GM21825 (cell line): ENCODE measurements at regions not wholly inside any gene's neighbourhood (a gene's known extent, or its start where the extent isn't known, plus 50 kb on each side); places are given as distances from the start of the nearest gene placed in this dataset.

Source experiments
- ATAC-seq: cut with Tn5 transposase; IDR thresholded peaks from one replicate; pipeline ENCODE4 v1.9.1; 2021; ENCODE audit warnings: mild to moderate bottlenecking, moderate library complexity; ENCODE audit not compliant: unreplicated experiment

DNA sequence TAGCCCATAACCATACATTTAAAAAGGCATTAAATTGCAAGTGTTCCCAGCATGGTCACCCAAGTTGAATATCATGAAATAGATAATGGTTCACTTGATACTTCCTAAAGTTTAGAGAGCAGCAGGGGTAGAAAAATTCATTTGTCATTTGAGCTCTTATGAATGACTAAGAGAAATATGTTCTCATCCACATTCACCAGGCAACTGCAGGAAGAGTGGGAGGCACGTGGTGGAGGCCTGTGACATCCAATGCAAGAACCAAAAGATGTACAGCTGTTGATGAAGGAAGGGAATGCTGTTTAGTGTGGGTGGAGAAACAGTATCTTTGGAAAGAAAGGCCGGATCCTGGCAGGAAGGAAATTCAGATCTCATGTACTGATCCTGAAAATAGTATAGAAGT is 473.1 kb downstream of the ADGRL2 start:
- no peak for ATAC-seq

DNA sequence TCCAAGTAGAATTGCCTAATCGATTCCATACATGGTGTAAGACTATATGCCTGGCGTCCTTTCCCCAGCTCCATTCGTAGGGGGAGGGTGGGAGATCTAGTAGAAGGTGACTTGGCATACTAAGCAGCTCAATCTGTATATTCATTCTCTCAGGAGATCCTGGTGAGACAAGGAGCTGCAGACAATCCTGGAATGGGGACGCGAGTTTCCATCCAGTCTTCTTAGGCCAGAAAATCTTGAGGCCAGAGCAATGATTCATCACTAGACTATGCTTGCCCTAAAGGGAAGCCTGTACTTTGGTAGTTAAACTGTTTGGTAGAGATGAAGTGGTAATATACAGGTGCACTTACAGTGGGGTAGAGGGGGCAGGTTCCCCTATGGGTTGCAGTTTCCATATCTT is 468.7 kb downstream of the ADGRL2 start:
- no peak for ATAC-seq

DNA sequence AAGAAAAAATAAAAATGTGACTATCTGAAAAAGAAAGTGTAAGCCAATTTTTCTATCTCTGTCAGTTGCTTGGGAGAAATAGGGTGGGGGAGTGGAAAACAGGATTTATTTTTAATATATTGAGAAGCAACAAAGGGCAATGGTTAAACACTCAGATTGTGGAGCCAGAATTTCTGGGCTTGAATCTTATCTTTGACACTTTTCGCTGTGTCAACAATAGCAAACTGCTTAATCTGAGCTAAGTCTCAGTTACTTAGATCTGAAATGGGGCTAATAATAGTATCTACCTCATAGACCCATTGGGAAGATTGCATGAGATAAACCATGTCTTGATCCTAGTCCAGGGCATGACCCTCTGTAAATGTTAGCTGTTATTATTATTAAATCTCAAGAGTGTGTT is 468.1 kb downstream of the ADGRL2 start:
- ATAC-seq: no peak

DNA sequence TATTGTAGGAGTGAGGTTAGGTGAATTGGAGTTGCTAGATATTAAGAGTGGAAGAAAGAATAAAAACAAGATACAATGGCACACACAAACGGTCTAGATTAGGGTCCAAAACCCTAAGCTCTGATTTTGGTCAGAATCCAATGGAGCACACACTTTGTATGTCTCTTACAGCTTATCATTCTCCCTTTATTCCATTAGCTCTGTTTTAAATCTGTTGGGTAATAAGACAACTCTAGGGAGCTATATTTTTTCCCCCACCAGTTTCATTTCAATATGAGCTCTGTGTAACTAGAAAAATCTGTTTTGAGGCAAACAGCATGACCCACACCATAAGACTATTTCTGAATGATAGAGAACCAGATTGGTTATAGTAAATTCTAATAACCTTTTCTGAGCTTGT is 465.6 kb downstream of the ADGRL2 start:
- ATAC-seq: no peak

DNA sequence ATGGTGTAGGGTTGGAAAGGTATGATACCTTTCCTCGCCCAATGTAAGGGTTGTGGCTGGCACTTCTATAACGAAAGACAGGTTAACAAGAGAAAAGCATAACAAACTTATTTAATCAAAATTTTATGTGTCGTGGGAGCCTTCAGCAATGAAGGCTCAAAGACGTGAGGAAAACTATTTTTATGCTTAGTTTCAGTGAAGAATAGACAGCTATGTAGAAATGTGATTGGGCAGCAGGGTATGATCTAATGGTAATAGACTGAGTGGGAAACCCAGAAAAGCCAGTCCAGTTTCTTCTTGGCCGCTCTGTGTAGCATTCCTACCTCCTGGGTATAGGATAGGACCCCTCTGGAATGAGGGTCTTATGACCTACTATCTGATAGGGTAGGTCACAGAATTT is 464.7 kb downstream of the ADGRL2 start:
- no peak for ATAC-seq

DNA sequence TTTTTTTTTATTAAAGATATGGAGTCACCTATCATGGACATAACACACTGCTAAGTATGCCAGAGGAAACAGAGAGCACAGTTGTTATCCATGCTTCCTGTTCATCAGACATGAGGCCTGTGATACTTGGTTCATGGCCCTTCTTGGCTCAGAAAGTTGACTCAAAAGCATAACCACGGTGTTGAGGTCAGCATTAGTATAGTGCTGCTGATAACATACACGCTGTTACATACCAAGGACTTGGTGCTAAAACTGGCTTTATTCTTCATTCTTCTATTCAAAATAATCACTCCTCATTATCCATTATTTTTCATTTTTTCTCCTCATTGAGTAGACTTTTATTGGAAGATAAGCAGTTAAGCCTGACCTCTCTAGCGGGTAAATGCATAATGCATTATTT is 464.1 kb downstream of the ADGRL2 start:
- ATAC-seq: no peak

DNA sequence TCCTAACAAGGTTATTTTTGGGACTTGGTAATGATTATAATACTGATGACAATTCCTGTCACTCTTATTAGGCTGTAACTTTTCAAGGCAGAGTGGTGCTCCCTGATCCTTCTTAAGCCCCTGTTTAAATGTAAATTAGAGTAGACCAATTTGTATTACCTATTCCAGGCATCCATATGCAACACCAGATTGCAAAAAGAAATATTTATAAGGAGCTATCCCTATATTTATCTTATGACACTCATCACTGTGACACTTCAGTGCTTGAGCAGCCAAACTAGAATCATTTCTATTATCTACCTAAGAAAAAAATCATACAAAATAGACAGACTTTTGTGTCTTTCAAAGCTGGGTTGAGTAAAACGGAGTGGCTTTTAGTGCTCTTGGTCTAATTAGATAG is 462.7 kb downstream of the ADGRL2 start:
- ATAC-seq: no peak

DNA sequence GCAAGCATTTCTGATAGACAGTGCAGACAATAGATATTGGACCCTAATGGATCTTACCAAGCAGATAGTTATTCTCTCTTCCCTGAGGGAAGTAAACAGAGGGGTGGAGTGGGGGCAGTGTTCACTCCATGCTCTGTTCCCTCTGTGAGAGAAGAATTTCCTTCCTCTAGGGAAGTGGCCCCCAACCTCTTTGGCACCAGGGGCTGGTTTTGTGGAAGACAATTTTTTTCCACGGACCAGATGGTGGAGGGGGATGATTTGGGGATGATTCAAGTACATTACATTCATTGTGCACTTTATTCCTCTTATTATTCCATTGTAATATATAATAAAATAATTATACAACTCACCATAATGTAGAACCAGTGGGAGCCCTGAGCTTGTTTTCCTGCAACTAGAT is 459.9 kb downstream of the ADGRL2 start:
- no peak for ATAC-seq

DNA sequence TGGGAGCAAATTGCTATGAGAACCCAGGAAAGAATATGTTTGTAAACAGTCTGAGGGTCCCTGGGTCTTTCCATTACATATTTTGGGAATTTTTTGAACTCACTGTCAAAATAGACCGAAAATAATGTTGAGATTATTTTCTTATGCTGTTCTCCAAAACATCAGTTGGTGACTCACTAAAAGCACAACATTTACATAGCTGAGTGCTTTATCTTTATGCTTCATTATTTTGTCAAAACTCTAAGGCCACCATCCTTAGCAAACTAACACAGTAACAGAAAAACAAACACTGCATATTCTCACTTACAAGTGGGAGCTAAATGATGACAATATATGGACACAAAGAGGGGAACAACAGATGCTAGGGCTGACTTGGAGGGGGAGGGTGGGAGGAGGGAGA is 459.3 kb downstream of the ADGRL2 start:
- ATAC-seq: no peak

DNA sequence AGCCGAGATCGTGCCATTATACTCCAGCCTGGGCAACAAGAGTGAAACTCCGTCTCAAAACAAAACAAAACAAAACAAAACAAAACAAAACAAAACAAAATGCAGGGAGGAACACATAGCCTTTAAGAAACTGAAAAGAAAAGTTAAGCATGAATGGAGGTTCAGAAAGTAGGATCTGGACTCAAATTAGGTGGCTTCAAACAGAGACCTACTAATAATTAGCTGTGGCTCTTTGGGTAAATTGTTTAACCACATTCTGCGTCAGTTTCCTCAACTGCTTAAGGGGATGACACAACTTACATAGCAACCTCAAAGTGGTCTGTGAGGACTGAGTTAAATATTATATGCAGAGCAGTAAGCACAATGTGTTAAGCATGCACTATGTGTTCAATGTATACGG is 458.2 kb downstream of the ADGRL2 start:
- no peak for ATAC-seq

DNA sequence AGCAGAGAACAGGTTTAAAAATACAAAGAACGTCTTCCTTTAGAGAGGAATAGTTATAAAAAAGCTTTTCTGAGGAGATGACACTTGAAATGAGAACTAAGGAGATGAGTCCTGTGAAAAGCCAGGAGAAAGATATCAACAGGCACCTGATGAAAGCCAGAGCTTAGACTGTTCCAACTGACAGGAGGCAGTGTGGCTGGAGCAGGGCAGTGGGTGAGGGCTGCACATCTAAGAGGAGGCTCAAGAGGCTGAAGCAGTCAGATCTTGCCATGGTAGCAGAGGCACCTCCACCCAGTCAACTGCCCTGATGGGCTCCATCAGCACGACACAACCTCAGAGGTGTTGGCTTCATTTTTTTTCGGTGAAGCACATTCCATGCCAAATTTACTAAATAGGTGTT is 445.3 kb downstream of the ADGRL2 start:
- ATAC-seq: no peak

DNA sequence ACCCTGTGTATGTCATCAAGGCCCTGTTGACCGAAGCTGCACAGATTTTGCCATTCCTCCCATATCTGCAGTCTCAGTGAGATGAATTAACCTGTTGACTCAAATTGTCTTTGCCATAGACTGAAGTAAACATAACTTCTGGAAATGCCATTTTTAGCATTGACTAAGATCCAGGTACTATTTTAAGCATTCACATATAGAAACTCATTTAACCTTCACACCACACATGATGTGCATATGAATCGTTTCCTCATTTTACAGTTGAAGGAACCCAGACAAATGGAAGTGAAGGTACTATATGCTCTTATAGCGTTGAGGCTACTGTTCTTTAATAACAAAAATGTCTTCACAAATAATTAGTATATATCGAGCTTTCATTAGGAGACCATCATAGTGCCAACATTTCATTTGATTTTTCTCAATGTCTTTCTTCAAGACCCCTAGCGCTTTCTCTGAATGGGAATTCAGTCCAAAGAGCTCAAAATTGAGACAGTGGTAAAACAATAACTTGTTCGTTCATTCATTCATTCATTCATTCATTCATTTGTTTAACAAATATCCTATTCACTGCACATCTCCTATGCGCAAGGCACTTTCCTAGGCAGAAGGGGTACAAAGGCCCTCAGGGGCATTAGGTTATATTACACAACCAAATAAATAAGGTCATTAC is 444.7 kb downstream of the ADGRL2 start:
- no peak for ATAC-seq

DNA sequence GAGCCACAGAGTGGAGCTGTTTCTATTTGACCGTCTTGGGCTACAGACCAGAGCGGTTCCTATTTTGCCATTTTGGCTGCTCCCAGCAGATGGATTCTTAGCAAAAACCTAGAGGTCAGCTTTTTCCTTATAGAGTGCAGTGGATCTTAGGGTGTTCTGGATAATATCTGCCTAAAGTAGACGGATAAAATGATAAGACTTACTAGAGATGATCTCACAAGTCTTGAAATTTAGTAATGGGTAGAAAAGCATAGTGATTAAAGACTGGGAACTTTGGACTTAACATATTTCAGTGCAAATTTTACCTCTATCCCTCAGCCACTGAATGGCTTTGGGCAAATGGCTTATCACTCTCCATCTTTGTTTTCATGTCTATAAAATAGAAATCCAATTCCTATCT is 439.8 kb downstream of the ADGRL2 start:
- no peak for ATAC-seq

DNA sequence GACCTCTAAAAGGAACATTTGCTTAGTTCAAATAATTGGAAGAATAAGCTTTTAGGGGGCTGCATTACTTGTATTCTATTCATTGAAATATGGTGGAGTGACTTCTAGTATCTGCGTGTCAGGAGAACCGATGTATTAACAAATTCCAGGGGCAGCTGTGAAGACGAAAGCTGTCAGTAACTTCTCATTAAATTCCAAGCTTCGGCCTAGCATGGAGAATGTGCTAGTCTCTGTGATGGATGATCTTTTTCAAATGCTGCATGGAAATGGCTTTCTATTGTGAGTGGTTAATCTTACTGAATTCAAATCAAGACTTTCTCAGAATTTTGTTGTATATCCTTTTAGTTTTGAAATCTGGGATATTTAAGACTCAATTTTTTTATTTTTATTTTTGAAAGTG is 429.9 kb downstream of the ADGRL2 start:
- ATAC-seq: no peak

DNA sequence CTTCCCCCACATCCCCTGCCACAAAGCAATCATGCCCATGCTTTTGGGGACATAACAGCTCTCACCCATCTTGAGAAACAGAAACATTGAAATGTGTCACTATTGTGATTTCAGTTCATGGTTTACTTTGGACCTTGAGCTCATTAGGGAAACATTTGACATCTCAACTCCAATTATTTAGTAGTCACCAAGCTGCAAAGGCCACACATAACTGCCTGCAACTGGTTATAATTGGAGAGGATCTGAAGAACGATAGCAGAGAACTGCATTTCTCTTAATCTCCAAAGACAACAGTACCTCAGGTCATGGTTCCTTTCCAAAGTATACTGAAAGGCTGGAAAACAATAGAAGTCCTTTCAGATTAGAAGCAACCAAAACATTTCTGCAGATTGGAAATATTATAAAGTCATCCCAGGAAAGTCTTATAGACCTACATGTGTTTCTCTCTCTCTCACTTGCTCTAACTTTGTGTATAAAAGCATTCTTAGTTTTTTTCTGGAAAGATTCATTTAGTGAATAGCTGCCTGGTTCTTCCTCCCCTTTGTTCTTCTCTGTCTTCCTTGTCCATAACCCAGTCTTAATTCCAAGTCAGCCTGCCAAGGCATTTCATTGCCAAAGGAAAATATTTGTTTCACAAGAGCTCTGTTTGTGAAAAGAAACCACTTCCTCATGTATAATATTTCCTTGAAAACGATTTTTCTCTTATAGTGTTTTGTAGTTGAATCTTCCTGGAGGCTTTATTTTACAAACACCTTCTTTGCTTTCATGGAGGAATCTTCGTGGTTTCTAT is 426.8 kb downstream of the ADGRL2 start:
- ATAC-seq: no peak

DNA sequence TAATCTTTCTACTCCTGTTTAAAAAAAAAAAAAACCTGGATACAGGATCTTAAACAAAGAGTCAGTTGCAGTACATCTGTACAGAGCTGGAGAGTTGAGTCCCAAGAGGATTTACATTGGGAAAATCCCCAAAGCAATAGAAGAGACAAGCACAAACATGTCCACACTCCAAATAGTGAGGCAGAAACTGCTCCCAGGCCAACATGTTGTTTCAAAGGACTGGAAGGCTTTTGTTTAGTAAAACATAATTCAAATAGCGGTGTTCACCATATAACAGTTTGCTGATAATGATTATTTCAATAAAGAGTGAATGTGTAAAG is 425.4 kb downstream of the ADGRL2 start:
- no peak for ATAC-seq

DNA sequence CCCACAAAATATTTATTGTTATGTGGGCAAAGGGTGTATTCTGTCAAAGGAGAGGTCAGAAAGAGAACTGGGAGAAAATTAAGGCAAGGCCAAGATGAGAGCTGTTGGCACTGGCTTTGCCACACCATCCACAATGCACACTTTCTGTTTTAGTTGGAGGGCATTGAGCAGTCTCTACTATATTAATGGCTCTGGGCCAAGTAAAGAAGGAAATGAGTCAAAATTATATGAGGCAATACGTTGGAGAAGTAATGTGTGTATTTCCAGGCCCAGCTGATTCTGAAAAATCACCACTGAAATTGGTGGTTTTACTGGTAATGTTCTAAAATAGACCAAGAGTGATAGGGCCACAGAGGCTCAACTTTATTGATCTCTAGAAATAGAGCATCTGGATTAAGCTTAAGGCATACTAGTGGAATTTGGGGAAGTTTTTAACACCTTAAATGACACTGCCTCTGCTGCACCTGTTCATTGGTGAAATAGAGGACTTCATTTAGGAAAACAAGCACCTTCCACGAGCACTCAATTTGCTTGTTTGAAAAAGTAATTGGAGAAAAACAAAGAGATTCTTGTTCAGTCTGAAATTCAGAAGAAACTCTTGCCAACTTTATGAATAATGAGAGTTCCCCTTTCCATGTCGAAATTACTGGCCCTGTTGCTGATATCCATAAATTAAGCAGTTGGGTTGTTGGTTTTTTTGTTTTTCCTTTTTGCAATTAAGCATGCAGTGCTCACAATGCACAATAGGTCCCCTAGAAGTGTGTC is 424.9 kb downstream of the ADGRL2 start:
- ATAC-seq: no peak

DNA sequence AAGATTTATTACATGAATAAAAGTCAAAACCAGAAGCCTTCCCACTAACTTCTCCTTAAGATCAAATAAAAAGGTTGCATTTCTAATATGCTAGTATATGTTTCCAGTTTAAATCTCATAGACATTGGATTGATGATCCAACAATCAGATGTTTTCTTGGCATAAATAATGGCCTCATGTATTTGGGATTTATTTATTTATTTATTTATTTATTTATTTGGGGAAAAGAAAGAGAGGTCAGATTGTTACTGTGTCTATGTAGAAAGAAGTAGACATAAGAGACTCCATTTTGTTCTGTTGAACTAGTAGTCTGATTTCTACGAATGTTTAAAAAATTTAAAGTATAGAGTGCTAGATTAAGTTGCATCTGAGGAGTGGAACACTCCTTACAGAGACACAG is 422.4 kb downstream of the ADGRL2 start:
- no peak for ATAC-seq

DNA sequence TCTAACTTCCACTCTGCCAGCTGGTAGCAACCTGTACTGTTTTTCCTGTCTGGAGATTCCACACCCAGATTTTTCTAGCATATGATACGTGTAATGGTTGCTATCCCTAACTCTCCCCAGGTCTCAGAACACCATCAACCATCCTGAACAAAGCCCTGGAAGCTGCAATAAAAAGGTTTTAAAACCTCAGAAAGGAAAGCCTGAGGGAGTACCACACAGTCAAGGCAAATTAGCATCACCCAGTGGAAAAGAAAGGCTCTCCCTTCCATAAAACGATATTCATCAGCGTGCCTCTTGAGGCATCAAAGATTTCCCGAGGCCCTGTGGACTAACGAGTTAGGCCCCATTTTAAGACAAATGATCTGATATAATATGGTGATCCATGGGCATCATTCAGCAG is 421.0 kb downstream of the ADGRL2 start:
- no peak for ATAC-seq

DNA sequence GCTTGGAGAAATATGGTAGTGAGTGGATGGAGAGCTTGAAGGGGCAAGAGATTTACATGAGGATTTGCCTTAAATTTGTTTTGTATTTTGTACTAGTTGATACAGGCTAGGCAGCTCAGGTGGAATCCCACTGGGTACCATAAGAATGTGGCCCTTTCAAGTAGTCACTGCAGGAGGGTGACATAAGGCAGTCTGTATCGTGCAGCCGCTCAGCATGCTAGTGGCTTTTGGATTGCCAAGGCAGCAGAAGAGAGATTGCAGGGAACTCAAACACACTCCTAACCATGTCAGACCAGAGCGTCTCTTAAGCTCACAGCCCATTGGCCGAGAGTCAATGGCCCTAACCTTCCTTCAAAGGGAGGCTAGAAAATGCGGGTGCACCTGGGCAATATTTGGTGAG is 420.0 kb downstream of the ADGRL2 start:
- ATAC-seq: no peak

DNA sequence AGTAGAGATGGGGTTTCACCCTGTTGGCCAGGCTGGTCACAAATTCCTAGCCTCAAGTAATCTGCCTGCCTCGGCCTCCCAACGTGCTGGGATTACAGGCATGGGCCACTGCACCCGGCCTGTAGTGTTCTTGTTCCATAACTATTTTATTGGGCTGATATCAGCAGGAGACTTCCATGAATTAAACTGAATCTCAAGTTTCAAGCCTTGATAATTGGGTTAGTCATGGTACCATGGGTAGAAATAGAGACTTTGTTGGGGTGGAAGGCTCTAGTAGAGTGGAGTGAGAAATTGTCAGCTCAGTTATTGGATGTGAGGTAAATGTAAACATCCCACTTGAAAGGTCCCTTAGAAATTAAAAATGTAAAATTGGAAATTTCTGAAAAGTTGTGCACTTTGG is 419.1 kb downstream of the ADGRL2 start:
- ATAC-seq: no peak

DNA sequence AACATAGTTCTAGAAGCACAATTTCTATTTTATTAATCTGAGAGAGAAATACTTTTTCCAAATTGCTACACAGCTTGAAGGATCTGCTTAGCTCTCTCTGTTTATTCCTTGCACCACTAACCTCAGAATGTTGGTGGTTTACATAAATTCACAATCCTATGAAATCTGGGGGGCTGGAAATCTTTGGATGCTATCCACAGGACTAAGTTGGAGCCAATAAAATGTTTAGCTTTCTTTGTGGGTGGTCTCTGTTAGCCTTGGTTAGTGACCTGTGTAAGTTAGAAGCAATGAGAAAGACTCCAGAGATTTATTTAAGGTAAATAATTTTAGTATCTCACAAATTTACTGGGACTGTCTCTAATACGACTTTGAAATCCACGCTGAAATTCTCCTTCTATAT is 418.1 kb downstream of the ADGRL2 start:
- ATAC-seq: no peak
